Panc1 (cell line): ENCODE measurements at regions not wholly inside any gene's neighbourhood (a gene's known extent, or its start where the extent isn't known, plus 50 kb on each side); places are given as distances from the start of the nearest gene placed in this dataset.

ENCODE experiments used
- ATAC-seq: fragments of 200-7000 bp; cut with Tn5 transposase; 2 replicates; pipeline ENCODE4 v1.9.1; 2020; ENCODE audit warnings: mild to moderate bottlenecking, moderate library complexity
- BruUV-seq: library from RNA; stranded (reverse); fragments of 400-500 nt; replicated peaks from 2 replicates; lab custom pipeline; 2021; lab: Mats Ljungman, UMichigan
- CTCF ChIA-PET: fragments of 300-600 bp; sonication (Branson Sonifier 250); formaldehyde crosslinking; loops from one replicate; lab custom pipeline; 2022; ENCODE audit warnings: antibody characterized with exemption; lab: Charles Lee
- POLR2A ChIA-PET: fragments of 300-600 bp; sonication (Branson Sonifier 250); formaldehyde crosslinking; loops from one replicate; lab custom pipeline; 2022; ENCODE audit warnings: antibody characterized with exemption; lab: Charles Lee
- DNase-seq: peaks from one replicate; pipeline ENCODE4 v3.0.0-alpha.2; 2010; ENCODE audit warnings: low read depth, low spot score
- H3K27ac ChIP-seq: 2 replicates; pipeline ENCODE4 v1.5.1; 2011; ENCODE audit warnings: mild to moderate bottlenecking, low read length, inconsistent platforms
- H3K27me3 ChIP-seq: fragments of 200-500 bp; sonication (Bioruptor generic); 2 replicates; pipeline ENCODE4 v1.6.0; 2014; ENCODE audit warnings: low read length, inconsistent platforms; ENCODE audit not compliant: control insufficient read depth, insufficient read depth
- H3K36me3 ChIP-seq: fragments of 200-500 bp; sonication (Bioruptor generic); 2 replicates; pipeline ENCODE4 v1.5.1; 2014; ENCODE audit warnings: inconsistent platforms, mild to moderate bottlenecking, low read length, moderate library complexity; ENCODE audit not compliant: control insufficient read depth, insufficient read depth
- H3K4me1 ChIP-seq: 2 replicates; pipeline ENCODE4 v1.5.1; 2011; ENCODE audit warnings: inconsistent platforms, mild to moderate bottlenecking, low read length, moderate library complexity; ENCODE audit not compliant: control insufficient read depth, insufficient read depth
- H3K4me3 ChIP-seq, 2 experiments: 2 replicates each; pipeline ENCODE4 v1.5.1; 2011 to 2012; ENCODE audit warnings: low read depth in 2 of 2, low read length in 2 of 2, mild to moderate bottlenecking in 2 of 2, inconsistent platforms in 1 of 2, moderate library complexity in 1 of 2
- H3K9me3 ChIP-seq: fragments of 200-500 bp; sonication (Bioruptor generic); 2 replicates; pipeline ENCODE4 v1.5.1; 2014; ENCODE audit warnings: low read depth, mild to moderate bottlenecking, inconsistent platforms, low read length, moderate library complexity; ENCODE audit not compliant: control insufficient read depth, insufficient read depth
- CTCF ChIP-seq: fragments of 450-650 bp; IDR thresholded peaks from 2 replicates; pipeline ENCODE4 v1.5.1; 2017; ENCODE audit warnings: mild to moderate bottlenecking
- POLR2AphosphoS5 ChIP-seq: IDR thresholded peaks from 2 replicates; pipeline ENCODE4 v1.6.1; 2012; ENCODE audit warnings: mild to moderate bottlenecking, low read depth, low read length, moderate library complexity
- REST ChIP-seq, 2 experiments: IDR thresholded peaks; 2 replicates each; pipeline ENCODE4 v1.6.1; 2011 to 2012; ENCODE audit warnings: low read depth in 2 of 2, control low read depth in 1 of 2, low read length in 1 of 2, mild to moderate bottlenecking in 1 of 2, moderate library complexity in 1 of 2; ENCODE audit not compliant: insufficient read depth in 1 of 2
- SIN3A ChIP-seq: IDR thresholded peaks from 2 replicates; pipeline ENCODE4 v1.6.1; 2012; ENCODE audit warnings: low read depth, mild to moderate bottlenecking, low read length, moderate library complexity, borderline replicate concordance; ENCODE audit not compliant: insufficient read depth
- TCF7L2 ChIP-seq: IDR thresholded peaks from 2 replicates; pipeline ENCODE4 v1.6.1; 2011; ENCODE audit warnings: mild to moderate bottlenecking, low read depth, low read length, inconsistent platforms
- in situ Hi-C: cut with HindIII; loops from 2 replicates; pipeline ENCODE4 v1.10.0; 2016; ENCODE audit warnings: low sequenced_read_pairs, low pct_unique_long_range_greater_than_20kb
- intact Hi-C: fragments of 100-400 bp; cut with micrococcal nuclease; formaldehyde crosslinking; loops from one replicate; pipeline ENCODE4 v1.10.0; 2022; ENCODE audit not compliant: unreplicated experiment

- H3K36me3 ChIP-seq: no peaks in the 10 kb centered on the region
- TF ChIP-seq POLR2AphosphoS5: no peak
- no peak for TF ChIP-seq TCF7L2
- no peak for TF ChIP-seq SIN3A
- no peak for TF ChIP-seq REST (IDR thresholded peaks at IDR 0.05; ENCODE audit: insufficient read depth in 1 of 2, low read depth in 2 of 2, low read length in 1 of 2)
- ChIA-PET CTCF (no interaction called here), POLR2A (no interaction called here)
- H3K27me3 ChIP-seq: no peaks in the 10 kb centered on the region
- no peaks in the 10 kb centered on the region for H3K4me1 ChIP-seq
- in situ Hi-C loops: no loop called here
- intact Hi-C loops: no loop called here
- no peak overlapping the region for H3K4me3 ChIP-seq
- no peak for ATAC-seq
- H3K27ac ChIP-seq: no peak overlapping the region
- H3K9me3 ChIP-seq: no peaks in the 10 kb centered on the region
- no peak for DNase-seq
- no TSS peak for BruUV-seq
Observed at GRCh38 chr14:89672636-89673511, 255.8 kb upstream of the FOXN3 start.

- DNase-seq (no peak), ATAC-seq (no peak)
- Histone ChIP-seq H3K4me1 (no peaks in the 10 kb centered on the region), H3K4me3 (no peak overlapping the region), H3K36me3 (no peaks in the 10 kb centered on the region), H3K27ac (no peak overlapping the region), H3K9me3 (no peaks in the 10 kb centered on the region), H3K27me3 (no peaks in the 10 kb centered on the region)
- in situ Hi-C loops (no loop called here), intact Hi-C loops (no loop called here)
- BruUV-seq: no TSS peak
- CTCF ChIA-PET: no interaction called here
- POLR2A ChIA-PET: no interaction called here
- TF ChIP-seq REST (IDR thresholded peaks at IDR 0.05; ENCODE audit: insufficient read depth in 1 of 2, low read depth in 2 of 2, low read length in 1 of 2): no peak
- TF ChIP-seq POLR2AphosphoS5: no peak
- TF ChIP-seq SIN3A: no peak
- TF ChIP-seq TCF7L2: no peak
- no peak for TF ChIP-seq CTCF
Observed at GRCh38 chr14:89669193-89669592, 252.2 kb upstream of the FOXN3 start.
